ENCODE measurements at regions not wholly inside any gene's neighbourhood (a gene's known extent, or its start where the extent isn't known, plus 50 kb on each side); places are given as distances from the start of the nearest gene placed in this dataset.

GRCh38 chr9:88684046-88684445, 149.1 kb downstream of the NXNL2 start:
- ChIA-PET CTCF (no interaction called here), POLR2A (no interaction called here)
- Histone ChIP-seq H3K27ac (ENCODE audit: extremely low read depth, low read depth, low read length) (no peak overlapping the region), H3K4me3 (ENCODE audit: low read depth, low read length) (no peak overlapping the region), H3K9me3 (ENCODE audit: control insufficient read depth, insufficient read depth, low read depth, low read length) (no peaks in the 10 kb centered on the region), H3K4me1 (ENCODE audit: control insufficient read depth, insufficient read depth, low read length) (no peaks in the 10 kb centered on the region), H3K36me3 (ENCODE audit: control insufficient read depth in 2 of 2, insufficient read depth in 1 of 2, low read length in 2 of 2) (no peaks in the 10 kb centered on the region)
- TF ChIP-seq EGR2 (tag by site-specific recombination; IDR thresholded peaks at IDR 0.05; ENCODE audit: low read depth) (no peak), ZSCAN16 (tag by site-specific recombination; IDR thresholded peaks at IDR 0.05) (no peak), ZNF211 (tag by site-specific recombination; IDR thresholded peaks at IDR 0.05; ENCODE audit: low read depth) (no peak), ZNF341 (tag by site-specific recombination; IDR thresholded peaks at IDR 0.05; ENCODE audit: low read depth) (no peak), ELK4 (IDR thresholded peaks at IDR 0.05; ENCODE audit: borderline replicate concordance, low read depth, low read length) (no peak), ZNF596 (tag by site-specific recombination; IDR thresholded peaks at IDR 0.05) (no peak), ZNF580 (tag by site-specific recombination; IDR thresholded peaks at IDR 0.05) (no peak), ZBTB44 (tag by site-specific recombination; IDR thresholded peaks at IDR 0.05) (no peak), ZNF138 (tag by site-specific recombination; IDR thresholded peaks at IDR 0.05; ENCODE audit: borderline replicate concordance) (no peak), ZNF488 (tag by site-specific recombination; IDR thresholded peaks at IDR 0.05) (no peak), ZNF791 (tag by site-specific recombination; IDR thresholded peaks at IDR 0.05) (no peak), ZNF555 (tag by site-specific recombination; conservative IDR thresholded peaks at IDR 0.05) (no peak), HOXD13 (CRISPR knock-in tag; IDR thresholded peaks at IDR 0.05; ENCODE audit: borderline replicate concordance) (no peak), ZBTB26 (tag by site-specific recombination; optimal IDR thresholded peaks at IDR 0.05) (no peak), KLF9 (tag by site-specific recombination; IDR thresholded peaks at IDR 0.05; ENCODE audit: low read depth) (no peak)

- H3K9me3 ChIP-seq (ENCODE audit: control insufficient read depth, insufficient read depth, low read depth, low read length): no peaks in the 10 kb centered on the region
- H3K4me1 ChIP-seq (ENCODE audit: control insufficient read depth, insufficient read depth, low read length): no peaks in the 10 kb centered on the region
- ChIA-PET POLR2A (no interaction called here), CTCF (no interaction called here)
- no peak overlapping the region for H3K27ac ChIP-seq (ENCODE audit: extremely low read depth, low read depth, low read length)
- no peaks in the 10 kb centered on the region for H3K36me3 ChIP-seq (ENCODE audit: control insufficient read depth in 2 of 2, insufficient read depth in 1 of 2, low read length in 2 of 2)
- H3K4me3 ChIP-seq (ENCODE audit: low read depth, low read length): no peak overlapping the region
- TF ChIP-seq ZFP37 (tag by site-specific recombination; IDR thresholded peaks at IDR 0.05): no peak
- no peak for TF ChIP-seq ZNF18 (tag by site-specific recombination; IDR thresholded peaks at IDR 0.05)
- TF ChIP-seq ZEB2 (tag by site-specific recombination; IDR thresholded peaks at IDR 0.05): no peak
- no peak for TF ChIP-seq TCF7L2 (IDR thresholded peaks at IDR 0.05; ENCODE audit: borderline replicate concordance, low read depth, low read length)
- no peak for TF ChIP-seq OVOL3 (tag by site-specific recombination; IDR thresholded peaks at IDR 0.05)
- no peak for TF ChIP-seq ZNF548 (tag by site-specific recombination; IDR thresholded peaks at IDR 0.05)
- TF ChIP-seq ZBTB49 (tag by site-specific recombination; IDR thresholded peaks at IDR 0.05; ENCODE audit: low read depth): no peak
- no peak for TF ChIP-seq ZNF558 (tag by site-specific recombination; IDR thresholded peaks at IDR 0.05)
Measured at GRCh38 chr9:88684845-88685244, 149.9 kb downstream of the NXNL2 start.
